Activated CD4-positive, CD25-positive, alpha-beta regulatory T cell treated with anti-CD3 and anti-CD28 coated beads, Interleukin-2, amount 50 U/mL, for 72 hours (primary cell): ENCODE measurements at regions not wholly inside any gene's neighbourhood (a gene's known extent, or its start where the extent isn't known, plus 50 kb on each side); places are given as distances from the start of the nearest gene placed in this dataset.

Experiments used
- DNase-seq: peaks from one replicate; pipeline ENCODE4 v3.0.0; 2021

DNA sequence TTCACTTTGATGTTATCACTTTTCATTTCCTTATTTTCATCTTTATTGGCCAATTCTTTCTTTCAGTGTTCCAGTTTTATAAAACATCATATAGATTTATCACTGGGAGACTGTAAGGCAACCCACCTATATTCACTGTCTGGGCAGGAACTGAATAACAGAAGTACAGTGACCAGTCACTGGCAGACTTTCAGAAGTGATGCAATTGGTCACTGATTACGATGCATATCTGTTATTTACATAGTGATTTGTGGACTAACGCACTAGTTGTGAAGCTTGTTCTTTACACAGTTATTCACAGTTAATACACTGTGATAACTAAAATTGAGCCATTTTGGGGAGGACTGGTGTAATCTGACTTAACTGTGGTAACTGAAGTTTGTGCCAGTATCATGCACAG lies 190.2 kb upstream of the DPH6 start:
- DNase-seq: no peak

DNA sequence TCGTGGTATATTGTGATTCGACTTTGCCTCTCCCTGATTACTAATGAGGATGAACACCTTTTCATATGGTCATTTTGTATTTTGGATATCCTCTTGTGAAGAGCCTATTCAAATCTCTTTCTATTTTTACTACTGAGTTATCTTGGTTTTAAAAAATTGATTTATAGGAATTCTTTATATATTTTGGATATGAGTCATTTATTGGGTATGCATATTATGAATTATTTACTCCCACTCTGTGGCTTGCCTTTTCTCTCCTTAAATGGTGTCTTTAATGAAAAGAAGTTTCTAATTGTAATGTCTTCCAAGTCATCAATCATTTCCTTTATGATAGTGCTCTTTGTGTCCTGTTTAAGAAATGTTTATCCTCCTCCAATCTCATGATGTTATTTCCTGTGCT lies 191.5 kb upstream of the DPH6 start:
- no peak for DNase-seq

GRCh38 chr15:35738370-35738769 lies 192.4 kb upstream of the DPH6 start:
- DNase-seq: no peak

DNA sequence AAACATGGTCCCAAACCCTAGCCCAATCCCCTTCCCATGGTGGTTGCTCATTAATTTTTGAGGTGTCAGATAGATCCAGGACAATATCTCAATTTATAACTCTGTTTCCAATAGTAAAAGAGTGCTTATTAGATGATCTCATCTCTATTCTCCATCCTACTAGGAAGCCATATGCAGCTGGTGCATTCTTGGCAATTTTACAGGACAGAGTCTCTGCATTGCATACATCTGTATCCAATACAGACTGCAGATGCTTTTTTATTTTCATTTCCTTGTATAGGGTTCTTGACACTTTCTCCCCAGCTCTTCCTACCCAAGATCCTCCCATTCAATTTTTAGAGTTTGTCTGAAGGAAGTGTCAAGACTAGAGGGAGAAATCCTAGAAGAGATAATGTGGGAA lies 194.8 kb upstream of the DPH6 start:
- DNase-seq: no peak

DNA sequence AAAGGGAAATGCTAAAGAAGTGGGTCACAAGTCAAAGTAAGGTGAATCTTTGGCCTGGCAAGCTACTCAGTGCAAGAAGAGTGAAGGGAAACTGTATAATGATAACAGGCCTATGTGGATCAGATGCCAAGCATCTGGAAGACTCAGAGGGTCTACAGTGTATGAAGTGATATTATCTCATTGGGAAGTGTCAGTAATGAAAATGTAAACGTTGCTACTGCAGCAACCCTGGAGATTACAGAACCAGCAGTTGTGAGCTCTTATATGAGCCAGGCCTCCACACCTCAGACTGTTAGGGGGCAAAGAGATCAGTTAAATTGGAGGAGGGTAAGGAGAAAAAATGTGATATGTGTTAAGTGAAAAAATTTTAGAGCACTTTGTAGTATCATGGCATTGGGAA lies 195.4 kb upstream of the DPH6 start:
- no peak for DNase-seq

DNA sequence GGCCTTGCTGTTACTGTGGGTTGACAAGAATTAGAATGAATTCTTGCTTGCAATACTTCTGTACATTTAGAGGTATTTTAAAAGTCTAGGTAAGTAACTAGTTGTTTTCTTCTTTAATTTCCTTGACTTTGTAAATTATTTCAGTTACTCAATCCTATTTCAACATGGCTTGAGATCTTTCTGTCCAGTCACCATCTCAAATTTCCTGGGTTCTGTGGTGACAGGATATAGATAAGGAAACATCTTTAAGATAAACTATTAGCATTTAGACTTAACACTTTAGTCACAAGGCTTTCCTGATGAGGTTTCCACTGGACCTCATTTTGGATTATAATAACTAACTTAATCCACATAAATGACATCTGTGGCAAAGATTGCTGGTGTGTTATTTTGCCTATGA lies 195.9 kb upstream of the DPH6 start:
- DNase-seq: no peak

GRCh38 chr15:35743321-35743720 lies 197.4 kb upstream of the DPH6 start:
- DNase-seq: no peak

DNA sequence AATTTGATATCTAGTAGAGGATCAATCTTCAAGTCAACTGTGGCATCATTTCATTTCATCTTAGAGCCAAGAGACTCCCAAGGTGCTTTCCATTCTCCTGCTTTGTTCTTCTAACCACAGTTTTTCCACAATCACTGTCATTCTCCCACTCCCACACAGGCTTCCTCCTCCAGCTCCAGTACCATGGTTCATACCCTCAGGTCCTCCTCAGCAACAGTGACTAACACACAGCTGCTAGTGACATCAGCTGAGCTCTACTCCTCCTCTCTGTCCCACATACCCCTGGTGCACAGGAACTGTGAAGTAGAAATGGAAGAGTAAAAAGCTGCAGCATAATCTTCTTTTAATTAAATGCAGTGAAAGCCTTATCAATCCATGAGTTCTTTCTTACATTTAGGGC lies 200.2 kb upstream of the DPH6 start:
- no peak for DNase-seq

- no peak for DNase-seq
Measured at GRCh38 chr15:35748105-35748504, 202.1 kb upstream of the DPH6 start.

- DNase-seq: no peak
Measured at GRCh38 chr15:35750051-35750450, 204.1 kb upstream of the DPH6 start.

GRCh38 chr15:35751413-35752133 lies 205.6 kb upstream of the DPH6 start:
- DNase-seq: peak; percentile 31

DNA sequence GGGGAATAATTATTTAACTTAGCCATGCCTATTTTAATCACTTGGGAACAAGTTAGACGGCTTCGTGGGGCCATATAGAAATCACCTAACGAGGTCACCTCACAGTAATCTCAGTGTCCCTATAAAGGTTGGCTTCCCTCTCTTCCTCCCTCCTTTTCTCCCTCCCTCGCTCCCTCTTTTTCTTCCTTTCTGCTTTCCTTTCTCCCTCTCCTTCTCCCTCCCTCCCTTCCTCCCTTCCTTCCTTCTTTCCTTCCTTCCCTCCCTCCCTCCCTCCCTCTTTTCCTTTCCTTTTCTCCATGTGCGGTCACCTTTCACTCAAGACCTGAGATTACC lies 206.1 kb upstream of the DPH6 start:
- DNase-seq: no peak

GRCh38 chr15:35753486-35753885 lies 207.5 kb upstream of the DPH6 start:
- no peak for DNase-seq

- no peak for DNase-seq
Measured at GRCh38 chr15:35755237-35755802, 209.4 kb upstream of the DPH6 start.

DNA sequence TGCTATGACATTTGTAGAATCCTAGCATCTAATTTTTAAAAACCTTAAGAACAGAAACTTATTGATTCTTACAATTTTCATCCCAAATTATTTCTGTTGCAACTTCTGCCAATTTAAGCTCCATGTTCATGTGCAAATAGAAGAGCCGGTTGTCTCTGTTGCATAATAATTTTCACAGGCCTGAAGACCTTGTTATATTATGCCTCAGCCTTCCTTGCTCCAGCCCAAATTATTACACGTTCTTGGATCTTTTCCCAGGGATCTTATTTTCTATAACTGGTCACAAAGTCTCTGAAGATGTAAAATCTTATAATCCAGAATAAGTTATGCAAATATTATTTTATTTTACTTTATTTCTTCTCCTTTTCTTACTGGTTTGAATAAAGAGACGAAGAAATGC lies 210.7 kb upstream of the DPH6 start:
- no peak for DNase-seq

GRCh38 chr15:35757361-35757760 lies 211.4 kb upstream of the DPH6 start:
- no peak for DNase-seq

- DNase-seq: no peak
Measured at GRCh38 chr15:35757765-35758164, 211.8 kb upstream of the DPH6 start.

- DNase-seq: no peak
Measured at GRCh38 chr15:35764661-35765519, 218.9 kb upstream of the DPH6 start.

GRCh38 chr15:35768949-35769348 lies 223.0 kb upstream of the DPH6 start:
- DNase-seq: no peak

GRCh38 chr15:35769656-35770055 lies 223.7 kb upstream of the DPH6 start:
- no peak for DNase-seq

- no peak for DNase-seq
Measured at GRCh38 chr15:35771746-35772442, 225.9 kb upstream of the DPH6 start.

GRCh38 chr15:35774653-35775052 lies 228.7 kb upstream of the DPH6 start:
- DNase-seq: no peak

DNA sequence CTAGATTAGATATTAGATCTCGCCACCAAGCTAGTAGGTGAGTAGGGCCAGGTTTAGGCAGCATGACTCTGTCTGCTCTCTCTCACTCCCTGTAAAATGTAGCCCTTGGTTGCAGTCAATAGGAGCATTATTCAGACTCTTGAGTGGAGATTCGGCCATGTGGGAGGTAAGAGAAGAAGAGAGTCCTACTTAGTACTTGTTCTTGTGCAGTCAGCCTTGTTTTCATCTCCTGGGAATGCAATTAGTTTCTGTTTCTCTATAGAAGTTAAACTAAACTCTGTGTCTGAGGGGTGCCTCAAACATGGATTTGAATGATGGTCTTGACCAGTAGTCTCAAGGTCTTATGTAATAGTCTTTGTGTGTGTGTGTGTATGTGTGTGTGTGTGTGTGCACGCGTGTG lies 229.5 kb upstream of the DPH6 start:
- no peak for DNase-seq

DNA sequence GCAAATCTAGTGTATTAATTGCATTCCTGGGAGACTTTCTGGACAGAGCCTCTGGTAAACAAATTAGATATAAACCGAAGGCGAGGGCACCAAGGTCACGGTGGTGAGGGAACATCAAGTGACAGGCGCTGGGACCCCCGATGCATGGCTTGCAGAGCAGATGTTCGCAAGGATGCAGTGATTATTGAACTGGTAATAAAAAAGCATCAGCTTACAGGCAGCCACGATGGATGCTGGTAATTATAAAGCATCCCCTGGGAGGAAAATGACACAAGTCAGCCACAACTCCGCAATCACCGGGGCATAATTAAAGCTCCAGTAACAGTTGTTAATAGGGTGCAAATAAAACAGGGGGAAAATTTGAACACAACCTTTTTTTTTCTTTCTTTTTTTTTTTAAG lies 231.1 kb upstream of the DPH6 start:
- no peak for DNase-seq
